WTC11 (cell line): ENCODE measurements at regions not wholly inside any gene's neighbourhood (a gene's known extent, or its start where the extent isn't known, plus 50 kb on each side); places are given as distances from the start of the nearest gene placed in this dataset.

ENCODE experiments used
- CTCF ChIP-seq: fragments of 200-600 bp; IDR thresholded peaks from 2 replicates; pipeline ENCODE4 v1.8.0; 2022; ENCODE audit warnings: antibody characterized with exemption
- TF ChIP-seq, protein P1 (sequence below): fragments of 250-450 bp; sonication (Bioruptor Pico); IDR thresholded peaks from 2 replicates; pipeline ENCODE4 v1.8.0; 2021; ENCODE audit warnings: mild to moderate bottlenecking

GRCh38 chr4:53703267-53703655 lies 112.0 kb upstream of the LNX1 start:
- TF ChIP-seq, protein P1, sequence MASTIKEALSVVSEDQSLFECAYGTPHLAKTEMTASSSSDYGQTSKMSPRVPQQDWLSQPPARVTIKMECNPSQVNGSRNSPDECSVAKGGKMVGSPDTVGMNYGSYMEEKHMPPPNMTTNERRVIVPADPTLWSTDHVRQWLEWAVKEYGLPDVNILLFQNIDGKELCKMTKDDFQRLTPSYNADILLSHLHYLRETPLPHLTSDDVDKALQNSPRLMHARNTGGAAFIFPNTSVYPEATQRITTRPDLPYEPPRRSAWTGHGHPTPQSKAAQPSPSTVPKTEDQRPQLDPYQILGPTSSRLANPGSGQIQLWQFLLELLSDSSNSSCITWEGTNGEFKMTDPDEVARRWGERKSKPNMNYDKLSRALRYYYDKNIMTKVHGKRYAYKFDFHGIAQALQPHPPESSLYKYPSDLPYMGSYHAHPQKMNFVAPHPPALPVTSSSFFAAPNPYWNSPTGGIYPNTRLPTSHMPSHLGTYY (CRISPR knock-in tag) = no peak
- no peak for TF ChIP-seq CTCF
